Cerebellar cortex (tissue), 1 donor: ENCODE measurements at regions not wholly inside any gene's neighbourhood (a gene's known extent, or its start where the extent isn't known, plus 50 kb on each side); places are given as distances from the start of the nearest gene placed in this dataset.
A peak's percentile ranks its signal among the peaks of the same experiment; 100 is the strongest.
"Not testable (repeated sequence)": the region's sequence is repeated elsewhere in the genome, so short reads cannot be mapped to it uniquely, and the experiment has no call there.

ENCODE experiments used
- DNase-seq: peaks from one replicate; pipeline ENCODE4 v3.0.0-alpha.2; 2015; ENCODE audit warnings: low spot score

GRCh38 chr18:11458447-11458846, 150.9 kb upstream of the SLC35G4 start:
- DNase-seq, result no peak

GRCh38 chr18:11457853-11458252, 151.5 kb upstream of the SLC35G4 start:
- DNase-seq, result not testable (repeated sequence)

GRCh38 chr18:11454040-11454439, 155.4 kb upstream of the SLC35G4 start:
- DNase-seq, result no peak

GRCh38 chr18:11444169-11444568, 165.2 kb upstream of the SLC35G4 start:
- DNase-seq, result not testable (repeated sequence)

- DNase-seq, result no peak
Observed at GRCh38 chr18:11437046-11437445, 172.3 kb upstream of the SLC35G4 start.

GRCh38 chr18:11432360-11432811, 177.0 kb upstream of the SLC35G4 start:
- no peak for DNase-seq

- no peak for DNase-seq
Observed at GRCh38 chr18:11429876-11430275, 179.5 kb upstream of the SLC35G4 start.

GRCh38 chr18:11425211-11425610, 184.2 kb upstream of the SLC35G4 start:
- no peak for DNase-seq

GRCh38 chr18:11419338-11419737, 190.1 kb upstream of the SLC35G4 start:
- no peak for DNase-seq

- DNase-seq, result no peak
Observed at GRCh38 chr18:11412811-11413210, 196.6 kb upstream of the SLC35G4 start.

GRCh38 chr18:11411048-11411447, 198.3 kb upstream of the SLC35G4 start:
- no peak for DNase-seq

- DNase-seq, result no peak
Observed at GRCh38 chr18:11408555-11409065, 200.8 kb upstream of the SLC35G4 start.

- no peak for DNase-seq
Observed at GRCh38 chr18:11407940-11408339, 201.5 kb upstream of the SLC35G4 start.

GRCh38 chr18:11405804-11406203, 203.6 kb upstream of the SLC35G4 start:
- no peak for DNase-seq

- no peak for DNase-seq
Observed at GRCh38 chr18:11400703-11401102, 208.7 kb upstream of the SLC35G4 start.

GRCh38 chr18:11398625-11399024, 210.8 kb upstream of the SLC35G4 start:
- DNase-seq, result no peak

- DNase-seq, result no peak
Observed at GRCh38 chr18:11392980-11393885, 216.2 kb upstream of the SLC35G4 start.

GRCh38 chr18:11392292-11392691, 217.1 kb upstream of the SLC35G4 start:
- no peak for DNase-seq

GRCh38 chr18:11391661-11392060, 217.7 kb upstream of the SLC35G4 start:
- no peak for DNase-seq

- DNase-seq, result no peak
Observed at GRCh38 chr18:11388755-11389680, 220.4 kb upstream of the SLC35G4 start.

GRCh38 chr18:11387880-11388279, 221.5 kb upstream of the SLC35G4 start:
- DNase-seq, result peak; percentile 2

- no peak for DNase-seq
Observed at GRCh38 chr18:11383381-11383780, 226.0 kb upstream of the SLC35G4 start.
